ENCODE measurements at regions not wholly inside any gene's neighbourhood (a gene's known extent, or its start where the extent isn't known, plus 50 kb on each side); places are given as distances from the start of the nearest gene placed in this dataset.

GRCh38 chr18:47458483-47458882 lies 207.0 kb upstream of the SKOR2 start:
- TF ChIP-seq CTCF (IDR thresholded peaks at IDR 0.05) (no peak), POLR2A (IDR thresholded peaks at IDR 0.05) (no peak), POLR2AphosphoS5 (IDR thresholded peaks at IDR 0.05) (no peak), EP300 (IDR thresholded peaks at IDR 0.05) (no peak)
